ENCODE measurements at regions not wholly inside any gene's neighbourhood (a gene's known extent, or its start where the extent isn't known, plus 50 kb on each side); places are given as distances from the start of the nearest gene placed in this dataset.

- no peak for TF ChIP-seq CTCF (IDR thresholded peaks at IDR 0.05)
- no peak for TF ChIP-seq POLR2A (IDR thresholded peaks at IDR 0.05)
Observed at GRCh38 chr9:87149799-87150198, 202.5 kb upstream of the GAS1 start.

Measured in testis (tissue), 2 donors.